ENCODE measurements at regions not wholly inside any gene's neighbourhood (a gene's known extent, or its start where the extent isn't known, plus 50 kb on each side); places are given as distances from the start of the nearest gene placed in this dataset.

DNA sequence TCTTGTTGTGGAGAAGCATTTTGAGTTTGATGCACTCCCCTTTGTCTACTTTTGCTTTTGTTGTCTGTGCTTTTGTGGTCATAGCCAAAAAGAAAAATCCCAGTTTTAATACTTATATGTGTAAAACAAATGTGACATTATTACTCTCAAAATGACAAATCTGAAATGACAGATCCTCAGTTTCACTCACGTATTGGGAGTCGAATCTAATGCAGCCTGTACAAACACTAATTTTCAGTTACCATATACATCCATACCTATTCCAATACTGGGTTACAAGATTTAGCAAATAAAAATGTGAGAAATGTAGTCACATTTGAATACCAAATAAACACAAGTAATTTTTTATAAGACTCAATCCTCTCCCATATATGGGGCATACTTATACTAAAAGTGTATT is 148.2 kb upstream of the ZNF516 start (continued):
- TF ChIP-seq SRF (IDR thresholded peaks at IDR 0.05; ENCODE audit: low read depth) (no peak), RAD21 (IDR thresholded peaks at IDR 0.05; ENCODE audit: low read depth) (no peak), CEBPB (IDR thresholded peaks at IDR 0.05; ENCODE audit: low read depth) (no peak), CBX3 (IDR thresholded peaks at IDR 0.05; ENCODE audit: low read depth) (no peak), TCF7L2 (IDR thresholded peaks at IDR 0.05; ENCODE audit: borderline replicate concordance, extremely low read depth, insufficient read depth, insufficient read length) (no peak), POLR2A (IDR thresholded peaks at IDR 0.05; ENCODE audit: borderline replicate concordance, extremely low read depth, insufficient read depth, insufficient read length) (no peak), SIN3A (IDR thresholded peaks at IDR 0.05; ENCODE audit: low read depth) (no peak), ATF3 (IDR thresholded peaks at IDR 0.05) (no peak)
- TF ChIP-seq, protein P1, sequence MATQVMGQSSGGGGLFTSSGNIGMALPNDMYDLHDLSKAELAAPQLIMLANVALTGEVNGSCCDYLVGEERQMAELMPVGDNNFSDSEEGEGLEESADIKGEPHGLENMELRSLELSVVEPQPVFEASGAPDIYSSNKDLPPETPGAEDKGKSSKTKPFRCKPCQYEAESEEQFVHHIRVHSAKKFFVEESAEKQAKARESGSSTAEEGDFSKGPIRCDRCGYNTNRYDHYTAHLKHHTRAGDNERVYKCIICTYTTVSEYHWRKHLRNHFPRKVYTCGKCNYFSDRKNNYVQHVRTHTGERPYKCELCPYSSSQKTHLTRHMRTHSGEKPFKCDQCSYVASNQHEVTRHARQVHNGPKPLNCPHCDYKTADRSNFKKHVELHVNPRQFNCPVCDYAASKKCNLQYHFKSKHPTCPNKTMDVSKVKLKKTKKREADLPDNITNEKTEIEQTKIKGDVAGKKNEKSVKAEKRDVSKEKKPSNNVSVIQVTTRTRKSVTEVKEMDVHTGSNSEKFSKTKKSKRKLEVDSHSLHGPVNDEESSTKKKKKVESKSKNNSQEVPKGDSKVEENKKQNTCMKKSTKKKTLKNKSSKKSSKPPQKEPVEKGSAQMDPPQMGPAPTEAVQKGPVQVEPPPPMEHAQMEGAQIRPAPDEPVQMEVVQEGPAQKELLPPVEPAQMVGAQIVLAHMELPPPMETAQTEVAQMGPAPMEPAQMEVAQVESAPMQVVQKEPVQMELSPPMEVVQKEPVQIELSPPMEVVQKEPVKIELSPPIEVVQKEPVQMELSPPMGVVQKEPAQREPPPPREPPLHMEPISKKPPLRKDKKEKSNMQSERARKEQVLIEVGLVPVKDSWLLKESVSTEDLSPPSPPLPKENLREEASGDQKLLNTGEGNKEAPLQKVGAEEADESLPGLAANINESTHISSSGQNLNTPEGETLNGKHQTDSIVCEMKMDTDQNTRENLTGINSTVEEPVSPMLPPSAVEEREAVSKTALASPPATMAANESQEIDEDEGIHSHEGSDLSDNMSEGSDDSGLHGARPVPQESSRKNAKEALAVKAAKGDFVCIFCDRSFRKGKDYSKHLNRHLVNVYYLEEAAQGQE (IDR thresholded peaks at IDR 0.05; ENCODE audit: low read depth), result no peak

DNA sequence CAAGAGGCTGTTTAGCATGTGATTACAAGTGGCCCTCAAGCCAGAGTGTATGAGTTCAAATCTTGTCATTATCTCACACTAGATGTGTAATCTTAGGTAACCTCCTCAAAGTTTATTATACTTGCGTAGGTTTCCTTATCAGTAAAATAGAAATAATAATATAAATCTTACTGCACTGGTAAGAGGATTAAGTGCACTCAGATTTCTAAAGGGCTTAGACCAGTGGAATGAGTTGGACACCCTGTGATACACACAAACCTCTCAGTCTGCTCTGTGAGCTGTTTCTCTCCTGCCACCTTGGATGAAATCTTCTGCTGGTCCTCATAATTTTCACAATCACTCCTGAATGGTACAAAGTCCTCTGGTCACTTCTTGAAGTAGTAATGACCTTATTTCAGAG is 145.4 kb upstream of the ZNF516 start:
- Histone ChIP-seq H3K4me2 (ENCODE audit: low read length) (no peak overlapping the region), H3K9ac (ENCODE audit: low read length) (no peak overlapping the region), H4K20me1 (ENCODE audit: insufficient read depth) (no peaks in the 10 kb centered on the region), H3K9me2 (ENCODE audit: insufficient read depth) (no peaks in the 10 kb centered on the region), H3K4me1 (ENCODE audit: control insufficient read depth in 1 of 2, insufficient read depth in 2 of 2, low read length in 2 of 2) (no peaks in the 10 kb centered on the region), H3K79me2 (ENCODE audit: insufficient read depth, low read length) (no peaks in the 10 kb centered on the region), H3K9me3 (ENCODE audit: control insufficient read depth in 1 of 2, insufficient read depth in 1 of 2, low read depth in 1 of 2, low read length in 2 of 2) (no peaks in the 10 kb centered on the region), H3K36me3 (ENCODE audit: control insufficient read depth in 1 of 2, insufficient read depth in 2 of 2, low read length in 2 of 2) (no peaks in the 10 kb centered on the region), H3K4me3 (replicated peaks in 1 of 2; ENCODE audit: low read depth in 1 of 2, low read length in 2 of 2) (no peak overlapping the region), H3K27ac (ENCODE audit: low read depth, low read length) (no peak overlapping the region), H3K27me3 (ENCODE audit: insufficient read depth, low read length) (no peaks in the 10 kb centered on the region), H2AFZ (ENCODE audit: low read depth, low read length, poor library complexity, severe bottlenecking) (no peak overlapping the region)
- ATAC-seq, result no peak
- intact Hi-C loops (cut with micrococcal nuclease), result no loop called here
- POLR2A ChIA-PET, result no interaction called here
- TF ChIP-seq POLR2AphosphoS5 (IDR thresholded peaks at IDR 0.05; ENCODE audit: low read depth, low read length) (no peak), SP1 (IDR thresholded peaks at IDR 0.05; ENCODE audit: low read depth) (no peak), ZNF274 (IDR thresholded peaks at IDR 0.05; ENCODE audit: low read depth, low read length) (no peak)
- no TSS peak for BruUV-seq (replicated peaks)
- DNase-seq (ENCODE audit: low read depth, low spot score), result no peak
- CTCF ChIA-PET, result no interaction called here
- RAD21 ChIA-PET (ENCODE audit: low non-redundant PET in 1 of 2, low total read pairs in 2 of 2, uncharacterized antibody in 2 of 2, unreplicated experiment in 2 of 2), result no interaction called here

Measured in HCT116 (cell line).